ENCODE measurements at regions not wholly inside any gene's neighbourhood (a gene's known extent, or its start where the extent isn't known, plus 50 kb on each side); places are given as distances from the start of the nearest gene placed in this dataset.

- no peak for TF ChIP-seq CTCF (IDR thresholded peaks at IDR 0.05)
- no peak overlapping the region for H3K4me2 ChIP-seq (replicated peaks; ENCODE audit: extremely low read depth, low read length, poor library complexity, severe bottlenecking)
- H3K9ac ChIP-seq (ENCODE audit: insufficient read depth, low read length, poor library complexity, severe bottlenecking): no peak overlapping the region
- no peaks in the 10 kb centered on the region for H3K4me1 ChIP-seq (ENCODE audit: control insufficient read depth in 1 of 2, insufficient read depth in 2 of 2, low read length in 2 of 2)
- 90% methylated on average over 6 of the region's 6 CpGs for WGBS (ENCODE audit: insufficient coverage)
- no peaks in the 10 kb centered on the region for H3K27me3 ChIP-seq (ENCODE audit: control insufficient read depth in 2 of 2, insufficient read depth in 2 of 2, low read length in 2 of 2)
- DNase-seq: no peak
- intact Hi-C loops (cut with micrococcal nuclease): no loop called here
- H2AFZ ChIP-seq (ENCODE audit: insufficient read depth, low read depth, low read length, poor library complexity, severe bottlenecking): no peak overlapping the region
- H3K4me1 Mint-ChIP-seq: no peaks in the 10 kb centered on the region
- H3K4me3 ChIP-seq (replicated peaks in 1 of 3; ENCODE audit: low read depth in 2 of 3, low read length in 3 of 3): no peak overlapping the region
- no peak overlapping the region for H3K4me3 Mint-ChIP-seq
- H3K27ac Mint-ChIP-seq: peak overlapping the region in 1 of 7 donors; percentile 20
- H3K79me2 ChIP-seq (ENCODE audit: insufficient read depth, low read length): no peaks in the 10 kb centered on the region
- no peaks in the 10 kb centered on the region for H3K27me3 Mint-ChIP-seq (ENCODE audit: low read depth in 3 of 3)
- H3K36me3 Mint-ChIP-seq: no peaks in the 10 kb centered on the region
- no peaks in the 10 kb centered on the region for H3K36me3 ChIP-seq (replicated peaks in 1 of 2; ENCODE audit: control insufficient read depth in 1 of 2, insufficient read depth in 2 of 2, low read length in 2 of 2)
- peaks cover 8 to 19% of the 10 kb centered on the region in 2 donors for H3K9me3 ChIP-seq (replicated peaks in 1 of 2; ENCODE audit: control insufficient read depth in 1 of 2, insufficient read depth in 1 of 2, low read length in 2 of 2)
- H3K9me3 Mint-ChIP-seq: peaks cover 2 to 13% (median 5%) of the 10 kb centered on the region in 7 donors
- no peak overlapping the region for H3K27ac ChIP-seq (ENCODE audit: low read depth in 1 of 2, low read length in 2 of 2)
- no peaks in the 10 kb centered on the region for H4K20me1 ChIP-seq (ENCODE audit: insufficient read depth, low read length)
Measured at GRCh38 chr4:133683967-133684366, 517.6 kb downstream of the PABPC4L start.

DNA sequence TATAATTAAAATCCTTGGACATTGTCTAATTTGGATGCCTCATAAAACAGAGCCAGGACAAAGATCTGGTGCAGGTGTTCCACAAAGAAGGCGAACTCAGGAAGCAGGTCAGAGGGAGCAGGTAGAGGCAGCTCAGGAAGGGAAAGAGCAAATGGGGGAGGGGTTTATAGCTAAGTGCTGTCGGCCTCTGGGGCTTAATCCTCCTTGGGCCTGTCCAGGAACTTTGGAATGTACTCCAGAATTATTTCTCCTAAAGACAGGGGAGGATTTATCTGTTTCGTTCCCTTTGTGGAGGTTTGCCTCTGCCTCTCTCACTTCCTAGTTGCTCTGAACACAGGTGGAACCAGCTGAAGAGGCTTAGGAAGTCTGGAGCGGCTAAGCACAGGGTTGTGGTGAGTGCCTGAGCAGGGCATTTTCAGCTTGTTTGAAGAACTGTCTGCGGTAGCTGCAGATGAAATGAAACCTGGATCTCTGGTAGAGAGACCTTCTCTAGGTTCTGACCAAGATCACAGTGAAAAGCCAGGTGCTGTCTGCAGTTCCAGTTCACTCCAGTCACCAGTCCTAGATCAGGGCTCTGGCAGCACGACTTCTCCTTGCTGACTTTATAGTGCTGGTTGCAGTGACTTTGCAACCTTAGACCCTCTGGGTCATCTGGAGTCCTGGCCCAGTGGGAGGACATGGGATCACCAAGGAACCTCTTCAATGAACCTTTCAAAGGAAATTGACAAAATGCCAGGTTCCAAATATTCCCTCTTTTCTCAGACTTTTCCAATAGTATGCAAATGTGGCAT, 519.2 kb downstream of the PCDH10 start:
- Histone ChIP-seq H3K4me1 (ENCODE audit: control insufficient read depth in 1 of 2, insufficient read depth in 2 of 2, low read length in 2 of 2) (no peaks in the 10 kb centered on the region), H3K9me3 (replicated peaks in 1 of 2; ENCODE audit: control insufficient read depth in 1 of 2, insufficient read depth in 1 of 2, low read length in 2 of 2) (no peaks in the 10 kb centered on the region), H3K27ac (ENCODE audit: low read depth in 1 of 2, low read length in 2 of 2) (no peak overlapping the region), H3K36me3 (replicated peaks in 1 of 2; ENCODE audit: control insufficient read depth in 1 of 2, insufficient read depth in 2 of 2, low read length in 2 of 2) (no peaks in the 10 kb centered on the region), H3K4me2 (replicated peaks; ENCODE audit: extremely low read depth, low read length, poor library complexity, severe bottlenecking) (no peak overlapping the region), H4K20me1 (ENCODE audit: insufficient read depth, low read length) (no peaks in the 10 kb centered on the region), H3K79me2 (ENCODE audit: insufficient read depth, low read length) (no peaks in the 10 kb centered on the region), H3K9ac (ENCODE audit: insufficient read depth, low read length, poor library complexity, severe bottlenecking) (no peak overlapping the region), H3K4me3 (replicated peaks in 1 of 3; ENCODE audit: low read depth in 2 of 3, low read length in 3 of 3) (no peak overlapping the region), H3K27me3 (ENCODE audit: control insufficient read depth in 2 of 2, insufficient read depth in 2 of 2, low read length in 2 of 2) (no peaks in the 10 kb centered on the region), H2AFZ (ENCODE audit: insufficient read depth, low read depth, low read length, poor library complexity, severe bottlenecking) (no peak overlapping the region)
- WGBS (ENCODE audit: insufficient coverage): 58% methylated on average over 3 of the region's 6 CpGs
- intact Hi-C loops (cut with micrococcal nuclease): no loop called here
- peaks cover 0 to 3% (median 0%) of the 10 kb centered on the region in 7 donors for H3K9me3 Mint-ChIP-seq
- DNase-seq: no peak
- no peaks in the 10 kb centered on the region for H3K4me1 Mint-ChIP-seq
- no peak for TF ChIP-seq CTCF (IDR thresholded peaks at IDR 0.05)
- no peak overlapping the region for H3K4me3 Mint-ChIP-seq
- H3K27me3 Mint-ChIP-seq (ENCODE audit: low read depth in 3 of 3): peaks cover 0 to 1% (median 0%) of the 10 kb centered on the region in 3 donors
- no peaks in the 10 kb centered on the region for H3K36me3 Mint-ChIP-seq
- no peak overlapping the region for H3K27ac Mint-ChIP-seq
